Epithelial cell of esophagus (primary cell): ENCODE measurements at regions not wholly inside any gene's neighbourhood (a gene's known extent, or its start where the extent isn't known, plus 50 kb on each side); places are given as distances from the start of the nearest gene placed in this dataset.

Experiments
- DNase-seq: peaks from one replicate; pipeline ENCODE4 v3.0.0; 2010; ENCODE audit warnings: low read depth
- H3K4me3 ChIP-seq: 2 replicates; pipeline ENCODE4 v1.5.1; 2011; ENCODE audit warnings: mild to moderate bottlenecking, low read length, control low read depth
- TF ChIP-seq, protein P1 (sequence below): IDR thresholded peaks from 2 replicates; pipeline ENCODE4 v1.5.1; 2011; ENCODE audit warnings: low read depth, mild to moderate bottlenecking, low read length, control low read depth, inconsistent platforms; ENCODE audit not compliant: insufficient read depth; ENCODE audit errors: missing control alignments

DNA sequence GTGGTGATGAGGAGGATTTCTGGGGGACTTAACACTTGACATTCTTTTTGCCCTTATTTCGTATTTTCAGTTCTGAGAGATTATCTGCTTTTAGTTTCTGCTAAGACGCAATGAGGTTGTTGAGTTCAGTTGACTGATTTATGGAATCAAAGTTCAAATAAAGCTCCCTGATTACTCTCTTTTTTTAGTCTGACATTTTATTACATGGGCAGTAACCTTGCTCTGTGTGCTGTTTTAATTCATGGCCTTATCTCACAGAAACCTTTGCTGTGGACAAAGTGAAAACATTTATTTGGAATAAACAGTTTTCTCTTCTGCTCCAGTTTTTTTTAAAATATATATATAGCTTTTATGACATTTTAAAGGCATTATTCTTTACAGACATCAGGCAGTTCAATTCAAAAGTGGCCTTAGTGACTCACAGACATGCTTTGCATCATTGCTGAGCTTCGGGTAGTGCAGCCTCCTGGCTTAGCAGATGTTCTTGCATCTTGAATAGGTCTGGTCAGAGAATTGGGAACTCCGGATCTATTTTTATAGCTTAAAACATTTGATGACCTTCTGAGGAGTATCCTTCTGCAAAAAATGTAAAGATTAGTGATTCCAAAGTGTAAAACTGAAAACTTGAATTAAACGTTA is 162.9 kb downstream of the FAM170A start:
- TF ChIP-seq, protein P1, sequence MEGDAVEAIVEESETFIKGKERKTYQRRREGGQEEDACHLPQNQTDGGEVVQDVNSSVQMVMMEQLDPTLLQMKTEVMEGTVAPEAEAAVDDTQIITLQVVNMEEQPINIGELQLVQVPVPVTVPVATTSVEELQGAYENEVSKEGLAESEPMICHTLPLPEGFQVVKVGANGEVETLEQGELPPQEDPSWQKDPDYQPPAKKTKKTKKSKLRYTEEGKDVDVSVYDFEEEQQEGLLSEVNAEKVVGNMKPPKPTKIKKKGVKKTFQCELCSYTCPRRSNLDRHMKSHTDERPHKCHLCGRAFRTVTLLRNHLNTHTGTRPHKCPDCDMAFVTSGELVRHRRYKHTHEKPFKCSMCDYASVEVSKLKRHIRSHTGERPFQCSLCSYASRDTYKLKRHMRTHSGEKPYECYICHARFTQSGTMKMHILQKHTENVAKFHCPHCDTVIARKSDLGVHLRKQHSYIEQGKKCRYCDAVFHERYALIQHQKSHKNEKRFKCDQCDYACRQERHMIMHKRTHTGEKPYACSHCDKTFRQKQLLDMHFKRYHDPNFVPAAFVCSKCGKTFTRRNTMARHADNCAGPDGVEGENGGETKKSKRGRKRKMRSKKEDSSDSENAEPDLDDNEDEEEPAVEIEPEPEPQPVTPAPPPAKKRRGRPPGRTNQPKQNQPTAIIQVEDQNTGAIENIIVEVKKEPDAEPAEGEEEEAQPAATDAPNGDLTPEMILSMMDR = no peak
- no peak overlapping the region for H3K4me3 ChIP-seq
- DNase-seq = peak; percentile 15

DNA sequence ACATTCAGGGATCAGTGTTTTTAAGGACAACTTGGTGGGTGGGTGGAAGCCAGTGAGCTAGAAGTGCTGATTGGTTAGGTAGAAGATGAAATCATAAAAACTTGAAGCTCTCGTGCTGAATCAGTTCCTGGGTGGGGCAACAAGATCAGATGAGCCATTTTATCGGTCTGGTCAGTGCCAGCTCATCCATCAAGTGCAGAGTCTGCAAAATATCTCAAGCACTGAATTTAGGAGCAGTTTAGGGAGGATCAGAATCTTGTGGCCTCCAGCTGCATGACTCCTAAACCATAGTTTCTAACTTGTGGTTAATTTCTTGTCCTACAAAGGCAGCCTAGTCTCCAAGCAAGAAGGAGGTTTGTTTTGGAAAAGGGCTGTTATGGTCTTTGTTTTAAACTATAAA is 166.4 kb downstream of the FAM170A start:
- no peak overlapping the region for H3K4me3 ChIP-seq
- DNase-seq = peak; percentile 80
- TF ChIP-seq, protein P1 = no peak

DNA sequence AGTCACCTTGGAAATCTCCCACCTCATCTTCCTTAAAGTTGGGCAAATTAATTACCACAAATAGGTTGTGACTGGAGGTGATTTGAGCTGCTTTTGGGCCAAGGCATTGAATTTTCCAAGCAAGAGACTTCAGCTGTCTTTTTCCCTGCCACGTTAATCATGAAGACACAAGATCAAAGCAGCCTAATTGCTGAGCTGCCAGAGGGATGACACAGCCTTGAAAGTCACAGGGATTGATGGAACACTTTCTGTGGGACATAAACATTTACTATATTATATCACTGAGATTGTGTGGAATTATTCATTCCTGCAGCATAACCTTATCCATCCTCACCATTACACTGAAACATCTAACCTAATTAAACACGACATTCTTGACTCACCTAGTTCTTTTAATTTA is 172.2 kb downstream of the FAM170A start:
- no peak overlapping the region for H3K4me3 ChIP-seq
- DNase-seq = no peak
- TF ChIP-seq, protein P1 = no peak

DNA sequence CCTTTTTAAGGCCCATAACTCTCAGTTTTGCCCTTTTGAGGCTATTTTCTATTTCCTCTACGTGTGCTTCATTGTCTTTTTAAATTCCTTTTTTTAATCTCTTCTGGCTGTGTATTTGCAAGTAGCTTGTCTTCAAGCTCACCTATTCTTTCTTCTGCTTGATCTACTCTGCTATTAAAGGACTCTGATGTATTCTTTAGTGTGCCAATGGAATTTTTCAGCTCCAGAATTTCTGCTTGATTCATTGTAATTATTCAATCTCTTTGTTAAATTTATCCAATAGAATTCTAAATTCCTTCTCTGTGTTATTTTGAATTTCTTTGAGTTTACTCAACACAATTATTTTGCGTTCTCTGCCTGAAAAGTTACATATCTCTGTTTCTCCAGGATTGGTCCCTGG is 178.7 kb downstream of the FAM170A start:
- H3K4me3 ChIP-seq = no peak overlapping the region
- TF ChIP-seq, protein P1 = no peak
- no peak for DNase-seq

DNA sequence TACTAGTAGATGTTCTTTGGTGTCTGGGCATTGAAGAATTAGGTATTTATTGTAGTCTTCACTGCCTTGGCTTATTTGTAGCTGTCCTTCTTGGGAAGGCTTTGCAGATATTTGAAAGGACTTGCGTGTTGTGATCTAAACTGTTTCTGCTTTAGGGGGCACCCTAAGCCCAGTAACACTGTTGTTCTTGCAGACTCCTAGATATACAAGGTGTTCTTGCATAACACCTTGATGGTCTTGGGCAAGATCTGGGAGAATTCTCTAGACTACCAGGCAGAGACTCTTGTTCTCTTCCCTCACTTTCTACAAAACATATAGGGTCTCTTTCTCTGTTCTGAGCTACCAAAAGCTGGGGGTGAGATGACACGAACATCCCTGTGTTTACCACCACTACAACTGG is 179.1 kb downstream of the FAM170A start:
- no peak for DNase-seq
- TF ChIP-seq, protein P1 = no peak
- no peak overlapping the region for H3K4me3 ChIP-seq

DNA sequence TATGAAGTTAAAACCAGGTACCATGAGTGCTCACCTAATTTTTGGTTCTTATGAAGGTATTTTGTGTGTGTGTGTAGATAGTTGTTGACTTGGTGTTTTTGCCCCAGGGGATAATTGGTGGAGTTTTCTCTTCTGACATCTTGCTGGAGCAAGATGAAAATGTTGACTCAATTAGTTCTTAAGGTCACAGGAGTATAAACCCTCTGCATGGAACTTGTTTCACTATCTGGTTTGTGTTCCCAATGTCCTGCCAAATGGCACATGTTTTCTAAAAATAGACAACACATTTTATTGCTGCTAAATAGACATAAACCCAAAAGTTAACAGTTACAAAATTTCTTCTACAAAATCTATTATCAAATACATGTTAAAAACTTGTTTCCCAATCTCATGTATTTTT is 180.9 kb downstream of the FAM170A start:
- DNase-seq = no peak
- H3K4me3 ChIP-seq = no peak overlapping the region
- TF ChIP-seq, protein P1 = no peak

DNA sequence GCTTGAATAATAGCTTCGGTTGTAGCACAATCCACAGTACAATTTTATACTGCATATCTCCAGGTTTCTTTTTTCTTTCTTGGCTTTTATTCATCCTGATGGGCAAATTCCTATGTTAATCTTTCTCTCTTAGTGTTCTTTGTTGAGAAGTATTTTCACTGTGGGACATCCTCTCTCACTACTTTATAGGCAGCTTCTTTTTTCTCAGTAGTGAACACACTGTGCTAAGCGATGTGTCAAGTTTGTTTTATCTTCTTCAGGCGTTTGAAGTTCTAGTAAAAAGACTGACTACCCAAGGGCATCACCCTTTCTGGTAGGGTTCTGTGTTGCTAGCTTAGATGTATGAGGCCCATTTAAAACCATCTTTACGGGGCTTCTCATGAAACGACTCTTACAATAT is 182.1 kb downstream of the FAM170A start:
- no peak for DNase-seq
- H3K4me3 ChIP-seq = no peak overlapping the region
- TF ChIP-seq, protein P1 = no peak
